Anterior cingulate cortex (tissue), 58 donors: ENCODE measurements at regions not wholly inside any gene's neighbourhood (a gene's known extent, or its start where the extent isn't known, plus 50 kb on each side); places are given as distances from the start of the nearest gene placed in this dataset.
"Not testable (repeated sequence)": the region's sequence is repeated elsewhere in the genome, so short reads cannot be mapped to it uniquely, and the experiment has no call there.

Experiments
- DNase-seq, 58 donors: peaks; one replicate each; lab custom pipeline; 2025; lab: John Stamatoyannopoulos, UW

- DNase-seq, result not testable (repeated sequence)
Measured at GRCh38 chr7:65259864-65260525, 113.7 kb upstream of the ZNF92 start.

GRCh38 chr7:65254061-65254460 lies 119.6 kb upstream of the ZNF92 start:
- DNase-seq, result no peak

GRCh38 chr7:65251851-65252620 lies 121.6 kb upstream of the ZNF92 start:
- peak in 48 of 58 donors; percentile 7 to 79 (median 47) for DNase-seq

- DNase-seq, result no peak
Measured at GRCh38 chr7:65250697-65251395, 122.8 kb upstream of the ZNF92 start.

GRCh38 chr7:65250216-65250615 lies 123.4 kb upstream of the ZNF92 start:
- no peak for DNase-seq

GRCh38 chr7:65247491-65247890 lies 126.2 kb upstream of the ZNF92 start:
- no peak for DNase-seq

GRCh38 chr7:65239707-65240352 lies 133.8 kb upstream of the ZNF92 start:
- peak in 5 of 58 donors; percentile 13 to 78 (median 18) for DNase-seq

GRCh38 chr7:65239324-65239706 lies 134.3 kb upstream of the ZNF92 start:
- no peak for DNase-seq

- no peak for DNase-seq
Measured at GRCh38 chr7:65238785-65239184, 134.9 kb upstream of the ZNF92 start.

GRCh38 chr7:65235586-65235985 lies 138.1 kb upstream of the ZNF92 start:
- no peak for DNase-seq

- no peak for DNase-seq
Measured at GRCh38 chr7:65233409-65234034, 140.1 kb upstream of the ZNF92 start.

- DNase-seq, result no peak
Measured at GRCh38 chr7:65230231-65230630, 143.4 kb upstream of the ZNF92 start.

- DNase-seq, result no peak
Measured at GRCh38 chr7:65225422-65226006, 148.1 kb upstream of the ZNF92 start.

- no peak for DNase-seq
Measured at GRCh38 chr7:65222655-65223054, 151.0 kb upstream of the ZNF92 start.

GRCh38 chr7:65221683-65222082 lies 152.0 kb upstream of the ZNF92 start:
- DNase-seq, result no peak

- DNase-seq, result no peak
Measured at GRCh38 chr7:65219623-65220022, 154.0 kb upstream of the ZNF92 start.

- peak in 2 of 58 donors; percentile 8 to 30 for DNase-seq
Measured at GRCh38 chr7:65216469-65216868, 157.2 kb upstream of the ZNF92 start.

GRCh38 chr7:65213260-65213659 lies 160.4 kb upstream of the ZNF92 start:
- DNase-seq, result not testable (repeated sequence)

- not testable (repeated sequence) for DNase-seq
Measured at GRCh38 chr7:65199221-65199620, 174.4 kb upstream of the ZNF92 start.
